Head of caudate nucleus (tissue), 42 donors: ENCODE measurements at regions not wholly inside any gene's neighbourhood (a gene's known extent, or its start where the extent isn't known, plus 50 kb on each side); places are given as distances from the start of the nearest gene placed in this dataset.
A peak's percentile ranks its signal among the peaks of the same experiment; 100 is the strongest.
"Not testable (repeated sequence)": the region's sequence is repeated elsewhere in the genome, so short reads cannot be mapped to it uniquely, and the experiment has no call there.

Source experiments
- DNase-seq, 42 donors: peaks; one replicate each; pipeline versions ENCODE4 v3.0.0 to v3.0.0-alpha.2; 2020 to 2021; ENCODE audit warnings: mixed read lengths in 7 of 42
- intact Hi-C: fragments of 100-400 bp; cut with DNase I; formaldehyde crosslinking; loops from one replicate; pipeline ENCODE4 v1.15.0; 2022

GRCh38 chr4:53890461-53890860, 173.9 kb downstream of the CHIC2 start:
- no peak for DNase-seq
- intact Hi-C loops = no loop called here

DNA sequence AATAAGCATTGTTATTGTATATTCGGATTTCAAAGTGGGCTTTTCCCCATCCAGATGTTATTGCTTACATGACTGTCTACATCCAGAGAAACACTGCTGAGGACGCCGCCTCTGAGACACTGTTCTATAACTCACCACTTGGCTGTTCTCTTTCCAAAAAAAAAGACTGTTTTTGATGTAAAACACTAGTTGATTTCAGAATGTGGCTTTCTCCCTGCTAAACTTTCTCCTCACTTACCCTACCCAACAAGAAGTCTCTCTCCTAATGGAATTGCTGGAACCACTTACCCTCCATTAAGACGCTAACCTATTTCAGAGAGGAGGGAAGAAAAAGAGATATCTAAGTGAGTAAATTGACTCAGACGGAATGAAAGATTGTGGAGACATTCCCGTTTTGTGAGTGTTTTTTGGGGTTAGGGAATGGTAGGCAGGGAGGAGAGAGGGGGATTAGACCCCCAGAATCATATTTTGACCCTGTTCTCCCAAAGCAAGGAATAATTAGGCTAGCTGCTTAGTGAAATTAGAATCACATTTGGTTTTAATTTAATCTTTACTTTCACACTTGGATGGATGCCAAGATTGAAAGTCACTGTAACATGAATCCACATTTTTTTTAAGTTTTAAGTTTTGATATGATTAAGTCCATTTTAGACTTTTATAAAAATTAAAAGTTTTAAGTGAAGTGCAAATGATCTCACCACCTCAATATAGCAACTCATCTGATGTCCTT, 174.9 kb downstream of the CHIC2 start:
- intact Hi-C loops = no loop called here
- DNase-seq = no peak

DNA sequence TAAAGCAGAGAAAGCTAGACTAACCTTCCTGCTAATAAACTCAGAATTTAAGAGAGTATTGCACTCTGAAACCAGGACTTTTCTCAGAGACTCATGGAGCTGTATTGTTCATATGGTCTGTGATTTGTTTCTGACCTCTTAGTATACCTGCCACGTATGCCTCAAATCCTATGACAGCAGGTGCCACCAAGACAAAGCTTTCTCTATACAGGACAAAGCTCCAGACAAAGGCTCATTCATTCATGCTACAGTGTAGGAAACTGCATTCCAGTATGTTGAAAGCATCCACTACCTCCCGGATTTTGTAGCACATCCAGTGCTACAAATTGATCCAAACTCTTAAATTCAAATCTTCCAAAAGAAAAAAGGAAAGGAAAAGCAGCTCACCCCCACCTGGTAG, 178.3 kb downstream of the CHIC2 start:
- peak in 1 of 42 donors; percentile 2 for DNase-seq
- intact Hi-C loops = no loop called here

- DNase-seq = no peak
- intact Hi-C loops = no loop called here
Observed at GRCh38 chr4:53885668-53886067, 178.7 kb downstream of the CHIC2 start.

- intact Hi-C loops, DNase-seq: not testable (repeated sequence)
Observed at GRCh38 chr4:53877096-53877495, 187.3 kb downstream of the CHIC2 start.

GRCh38 chr4:53866055-53866454, 198.3 kb downstream of the CHIC2 start:
- no peak for DNase-seq
- intact Hi-C loops = no loop called here

DNA sequence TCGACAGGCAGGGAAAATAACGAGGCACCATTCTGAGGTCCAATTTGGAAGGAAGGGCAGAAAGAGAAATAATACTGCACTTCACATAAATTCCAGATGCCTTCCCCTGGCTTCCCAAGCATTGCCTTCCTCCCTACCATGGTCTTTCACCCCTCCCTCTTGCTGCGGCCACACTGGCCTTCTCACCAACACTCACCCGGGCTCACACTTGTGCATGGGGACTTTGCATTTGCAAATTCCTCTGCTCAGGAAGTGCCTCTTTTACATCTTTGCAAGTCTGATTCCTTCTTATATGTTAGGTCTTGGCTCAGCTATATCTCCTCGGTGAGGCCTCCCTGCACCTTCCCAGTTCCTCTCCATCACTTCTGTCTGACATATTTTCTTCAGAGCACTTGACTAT, 199.4 kb downstream of the CHIC2 start:
- intact Hi-C loops = no loop called here
- DNase-seq = no peak

DNA sequence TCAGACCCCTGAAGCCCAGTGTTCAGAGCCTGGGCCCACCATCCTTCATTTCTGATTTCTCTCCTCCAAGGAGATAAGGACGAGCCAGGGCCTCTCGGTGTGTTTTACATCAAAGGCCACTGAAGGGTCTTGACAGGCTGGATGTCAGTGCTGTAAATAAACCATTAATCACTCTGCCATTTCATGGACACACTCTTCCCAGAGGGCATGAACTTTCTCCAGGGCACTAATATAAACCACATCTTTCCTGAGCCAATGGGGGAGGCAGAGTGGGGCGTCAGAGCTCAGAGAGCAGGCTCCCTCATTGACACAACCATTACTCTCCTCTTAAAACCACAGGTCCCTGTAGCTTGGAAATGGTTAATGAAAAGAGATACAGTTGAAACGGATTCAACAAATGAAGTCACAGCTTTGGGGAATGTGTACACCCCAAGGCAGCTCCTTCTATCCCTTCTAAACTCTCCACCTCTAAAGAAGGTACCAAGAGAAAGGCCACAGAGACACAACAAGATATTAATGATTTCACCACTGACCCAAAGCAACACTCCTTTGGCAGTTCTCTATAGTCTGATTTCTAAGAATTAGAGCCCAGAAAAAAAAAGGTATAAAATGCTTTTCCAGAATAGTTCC, 200.6 kb downstream of the CHIC2 start:
- intact Hi-C loops = no loop called here
- DNase-seq = no peak

DNA sequence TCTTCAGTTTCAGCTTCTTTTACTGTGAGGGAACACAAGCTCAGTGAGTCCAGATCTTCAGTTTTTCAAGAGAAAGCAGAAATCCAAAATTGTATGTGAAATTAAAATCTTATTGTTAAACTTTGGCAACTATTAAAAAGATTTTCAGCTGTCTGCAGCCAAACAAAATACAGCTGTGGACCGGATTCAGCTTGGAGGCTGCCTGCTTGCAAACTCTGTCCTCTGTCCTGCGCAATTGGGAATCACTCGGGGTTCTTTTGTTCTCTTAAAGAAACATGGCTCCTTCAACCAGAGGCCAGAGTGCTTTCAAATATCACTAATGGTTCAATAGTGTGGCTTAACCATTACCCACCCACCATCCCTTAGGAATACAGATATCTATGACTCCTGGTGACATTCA, 201.2 kb downstream of the CHIC2 start:
- intact Hi-C loops = no loop called here
- no peak for DNase-seq

GRCh38 chr4:53861856-53862610, 202.4 kb downstream of the CHIC2 start:
- intact Hi-C loops = no loop called here
- no peak for DNase-seq

DNA sequence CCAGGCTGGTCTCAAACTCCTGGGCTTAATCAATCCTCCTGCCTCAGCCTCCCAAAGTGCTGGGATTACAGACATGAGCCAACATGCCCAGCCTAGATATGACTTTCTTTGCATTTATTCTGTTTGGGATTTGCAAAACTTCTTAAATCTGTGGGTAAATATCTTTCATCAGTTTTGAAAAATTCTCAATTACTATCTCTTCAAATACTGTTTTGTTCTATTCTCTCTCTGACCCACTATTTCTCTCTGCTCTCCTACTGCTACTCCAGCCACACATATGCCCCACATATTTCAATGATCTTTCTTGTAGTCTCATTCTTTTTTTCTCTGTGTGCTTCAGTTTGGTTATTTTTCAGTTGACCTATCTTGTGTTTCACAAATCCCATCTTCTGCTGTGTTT, 205.1 kb downstream of the CHIC2 start:
- no peak for DNase-seq
- intact Hi-C loops = no loop called here

DNA sequence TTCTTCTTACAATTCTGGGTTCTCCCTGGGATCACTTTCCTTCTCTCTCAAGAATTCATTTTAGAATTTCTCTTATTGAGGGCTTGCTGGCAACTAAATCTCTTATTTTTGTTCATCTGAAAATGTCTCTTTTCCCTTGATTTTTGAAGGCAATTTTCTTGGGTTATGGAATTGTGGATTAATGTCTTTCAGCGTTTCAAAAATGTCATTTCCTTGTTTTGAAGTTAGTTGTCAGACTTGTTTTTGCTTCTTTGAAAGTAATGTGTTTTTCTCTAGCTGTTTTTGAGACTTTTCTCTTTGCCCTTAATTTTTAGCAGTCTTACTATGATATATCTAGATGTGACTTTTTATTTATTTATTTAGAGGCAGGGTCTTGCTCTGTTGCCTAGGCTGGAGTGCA, 205.7 kb downstream of the CHIC2 start:
- intact Hi-C loops = no loop called here
- no peak for DNase-seq

DNA sequence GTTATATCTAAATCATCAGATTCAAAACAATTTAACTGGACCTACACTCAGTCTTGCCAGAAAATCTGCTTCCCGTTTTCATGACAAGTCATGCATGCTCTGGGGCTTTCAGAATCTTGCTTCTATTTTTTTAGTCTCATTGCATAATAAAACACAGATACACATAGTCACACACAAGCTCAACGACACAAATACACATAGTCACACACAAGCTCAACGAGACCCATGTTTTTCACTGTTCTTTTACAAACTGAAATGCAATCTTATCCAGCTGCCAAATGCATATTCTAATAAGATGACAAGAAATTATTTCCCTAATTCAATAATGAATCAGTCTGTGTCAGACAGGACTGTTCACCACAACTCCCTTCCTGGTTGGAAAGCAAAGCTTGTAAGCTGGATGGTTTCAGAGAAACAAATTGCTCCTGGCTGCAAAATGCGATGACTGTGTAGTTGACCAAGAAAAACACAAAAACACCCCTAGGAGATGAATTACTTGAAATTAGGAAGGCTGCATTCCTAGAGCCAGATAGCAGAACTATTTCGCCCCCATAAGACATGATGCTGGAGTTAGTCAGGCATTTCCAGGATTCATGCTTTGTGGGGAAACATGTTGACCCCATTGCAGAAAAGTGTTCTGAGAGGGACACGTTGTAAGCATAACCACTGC, 208.7 kb downstream of the CHIC2 start:
- DNase-seq = no peak
- intact Hi-C loops = no loop called here

GRCh38 chr4:53854991-53855568, 209.3 kb downstream of the CHIC2 start:
- intact Hi-C loops = no loop called here
- no peak for DNase-seq

DNA sequence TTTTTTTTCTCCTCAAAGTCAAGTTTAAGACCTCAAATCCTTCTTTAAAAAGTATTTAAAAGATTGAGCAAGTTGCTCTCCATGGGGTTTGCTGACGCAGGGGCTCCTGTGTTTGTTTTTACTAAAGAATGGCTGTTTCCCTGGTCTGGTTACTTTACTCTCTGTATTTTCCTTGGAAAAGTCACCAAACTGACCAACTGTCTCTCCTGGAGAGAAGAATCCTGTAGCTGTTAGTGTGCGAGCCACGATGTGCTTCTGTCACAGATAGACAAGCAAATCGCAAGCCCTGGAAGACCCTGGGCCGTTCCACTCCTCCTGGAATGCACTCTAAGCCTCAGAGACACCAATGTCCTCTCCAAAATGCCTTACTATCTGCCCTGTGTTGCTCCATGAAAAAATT, 212.1 kb downstream of the CHIC2 start:
- intact Hi-C loops = no loop called here
- DNase-seq = no peak

GRCh38 chr4:53847965-53848364, 216.4 kb downstream of the CHIC2 start:
- DNase-seq = no peak
- intact Hi-C loops = no loop called here

- DNase-seq = no peak
- intact Hi-C loops = no loop called here
Observed at GRCh38 chr4:53844551-53844950, 219.9 kb downstream of the CHIC2 start.

DNA sequence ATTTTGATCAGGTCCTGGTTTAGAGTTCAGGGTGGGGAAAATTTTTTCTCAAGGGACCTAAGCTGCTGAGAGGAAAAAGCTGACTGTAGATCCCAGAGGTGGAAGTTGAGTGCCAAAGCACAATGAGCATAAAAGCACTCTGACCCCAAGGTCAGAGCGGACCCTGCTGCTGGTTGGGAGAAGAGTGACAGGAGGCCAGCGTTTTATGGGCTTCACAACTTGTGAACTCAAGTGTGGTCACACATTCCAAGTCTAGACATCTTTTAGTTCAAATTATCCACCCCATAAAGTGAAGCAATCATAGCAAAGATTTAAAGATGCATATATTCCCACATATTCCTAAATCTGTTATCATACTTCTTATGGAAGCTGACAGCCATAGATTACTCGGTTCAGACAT, 220.3 kb downstream of the CHIC2 start:
- intact Hi-C loops = no loop called here
- no peak for DNase-seq

GRCh38 chr4:53841711-53842110, 222.7 kb downstream of the CHIC2 start:
- intact Hi-C loops = no loop called here
- DNase-seq = no peak

- DNase-seq = no peak
- intact Hi-C loops = no loop called here
Observed at GRCh38 chr4:53840643-53841042, 223.8 kb downstream of the CHIC2 start.
